Ammon's horn (tissue), 1 donor: ENCODE measurements at regions not wholly inside any gene's neighbourhood (a gene's known extent, or its start where the extent isn't known, plus 50 kb on each side); places are given as distances from the start of the nearest gene placed in this dataset.
"Not testable (repeated sequence)": the region's sequence is repeated elsewhere in the genome, so short reads cannot be mapped to it uniquely, and the experiment has no call there.

Experiments used
- DNase-seq: peaks from one replicate; pipeline ENCODE4 v3.0.0-alpha.2; 2016; ENCODE audit warnings: low spot score

- DNase-seq = no peak
Observed at GRCh38 chr9:106758911-106759310, 104.1 kb upstream of the ZNF462 start.

DNA sequence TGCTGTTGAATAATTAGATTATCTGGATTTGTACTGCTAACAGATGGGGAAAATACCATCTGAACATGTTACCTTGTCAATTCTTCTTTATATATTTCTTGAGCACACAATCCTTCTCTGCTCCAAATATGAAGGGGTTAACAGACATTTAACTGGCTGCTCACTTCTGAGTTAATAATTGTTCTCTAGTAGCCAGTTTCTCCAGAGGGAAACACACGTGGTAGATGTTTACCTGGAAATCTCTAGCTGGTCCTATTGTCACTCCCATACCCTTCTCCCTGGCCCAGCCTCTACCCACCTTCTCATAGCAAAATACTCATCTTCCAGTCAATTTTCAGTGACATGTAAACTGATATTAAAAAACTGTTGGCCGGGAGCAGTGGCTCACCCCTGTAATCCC is 101.5 kb upstream of the ZNF462 start:
- no peak for DNase-seq

DNA sequence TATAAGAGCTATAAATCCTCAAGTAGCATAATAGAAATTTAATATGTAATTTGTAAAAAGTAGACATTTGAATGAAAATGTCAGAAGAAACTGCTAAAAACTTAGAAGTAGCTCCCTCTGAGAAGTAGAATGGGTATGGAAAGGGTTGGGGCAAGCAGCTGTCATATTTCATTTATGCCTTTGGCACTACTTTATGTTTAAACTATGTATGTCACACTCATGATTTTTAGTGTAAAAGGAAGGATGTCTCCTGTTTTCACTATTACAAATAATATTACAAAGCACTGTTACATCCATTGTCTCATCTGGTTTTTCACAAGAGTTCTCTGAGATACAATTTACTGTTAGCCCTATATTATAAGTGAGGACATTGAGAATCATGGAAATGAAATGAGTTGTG is 96.3 kb upstream of the ZNF462 start:
- DNase-seq = no peak

GRCh38 chr9:106769331-106769730 is 93.6 kb upstream of the ZNF462 start:
- DNase-seq = no peak

DNA sequence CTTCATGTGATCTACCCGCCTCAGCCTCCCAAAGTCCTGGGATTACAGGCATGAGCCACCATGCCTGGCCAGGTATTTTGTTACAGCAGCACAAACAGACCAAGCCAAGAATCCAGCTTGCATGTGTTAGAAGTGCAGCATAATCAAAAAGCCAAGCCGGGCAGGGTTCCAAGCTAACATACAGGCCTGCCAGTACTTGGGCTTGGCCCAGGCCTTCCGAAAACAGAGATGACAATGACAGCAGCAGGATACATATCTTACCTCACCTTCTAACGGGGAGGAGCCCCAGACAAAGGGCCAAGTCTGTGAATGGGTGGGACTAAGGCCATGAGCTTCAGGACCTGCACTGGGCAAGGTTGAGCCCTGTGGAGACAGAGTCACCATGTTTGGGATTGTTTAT is 91.4 kb upstream of the ZNF462 start:
- DNase-seq = no peak

GRCh38 chr9:106772523-106773290 is 90.3 kb upstream of the ZNF462 start:
- no peak for DNase-seq

DNA sequence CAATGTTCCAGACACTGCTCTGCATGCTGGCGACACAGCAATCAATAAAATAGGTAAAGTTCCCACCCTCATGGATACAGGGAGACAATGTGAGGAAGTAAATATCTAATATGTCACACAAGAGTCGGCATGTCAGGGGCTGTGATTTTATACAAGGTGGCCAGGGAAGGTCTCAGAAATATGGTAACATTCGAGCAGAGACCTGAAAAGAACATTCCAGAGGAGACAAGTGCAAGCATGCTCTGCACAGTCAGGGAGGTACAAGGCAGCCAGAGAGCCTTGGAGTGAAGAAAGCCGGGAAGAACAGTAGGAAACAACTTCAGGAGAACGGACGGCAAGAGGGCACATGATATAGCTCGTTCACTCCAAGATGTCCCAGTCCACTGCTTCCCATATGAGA is 89.2 kb upstream of the ZNF462 start:
- DNase-seq = no peak

- DNase-seq = no peak
Observed at GRCh38 chr9:106775960-106776359, 87.0 kb upstream of the ZNF462 start.

DNA sequence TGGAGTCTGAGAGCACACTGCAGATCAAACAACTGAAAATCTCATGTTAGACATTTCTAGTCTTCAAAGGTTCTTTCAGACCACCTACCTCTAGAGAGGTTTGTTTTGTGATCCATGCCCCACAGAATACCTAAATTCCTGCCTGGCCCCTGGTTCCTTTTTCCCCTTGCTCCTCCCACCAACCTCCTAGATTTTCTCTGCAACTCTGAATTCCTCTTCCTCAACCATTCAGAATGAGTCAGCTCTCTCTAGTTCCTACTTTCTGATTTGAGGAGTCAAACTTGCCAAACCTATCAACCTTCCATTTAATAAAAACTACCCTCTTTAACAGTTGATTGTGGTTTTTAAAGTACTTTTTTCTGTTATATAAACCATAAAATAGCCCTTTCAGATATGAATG is 83.2 kb upstream of the ZNF462 start:
- no peak for DNase-seq

GRCh38 chr9:106783121-106783520 is 79.8 kb upstream of the ZNF462 start:
- DNase-seq = no peak

DNA sequence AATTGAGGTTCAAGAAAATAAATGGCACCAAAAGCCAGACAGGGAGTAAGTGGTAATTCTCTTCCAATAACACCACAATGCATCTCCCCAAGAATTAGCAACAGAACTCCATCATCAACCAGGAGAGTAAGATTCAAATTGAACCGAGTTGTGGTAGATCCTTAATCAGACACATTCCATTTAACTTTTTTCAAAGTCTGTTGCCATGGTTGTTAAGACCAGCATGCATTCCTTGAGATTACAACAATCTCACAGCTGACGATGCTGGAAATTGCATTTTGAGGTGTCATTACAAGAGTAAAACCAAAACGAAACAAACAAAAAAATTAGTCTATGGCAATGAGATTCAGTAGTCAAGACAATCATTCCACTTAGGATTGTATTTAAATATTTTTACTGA is 78.9 kb upstream of the ZNF462 start:
- no peak for DNase-seq

GRCh38 chr9:106785200-106785599 is 77.8 kb upstream of the ZNF462 start:
- DNase-seq = no peak

GRCh38 chr9:106788021-106788420 is 74.9 kb upstream of the ZNF462 start:
- not testable (repeated sequence) for DNase-seq

- no peak for DNase-seq
Observed at GRCh38 chr9:106795031-106795430, 67.9 kb upstream of the ZNF462 start.

- DNase-seq = no peak
Observed at GRCh38 chr9:106796771-106797170, 66.2 kb upstream of the ZNF462 start.

GRCh38 chr9:106797299-106797698 is 65.7 kb upstream of the ZNF462 start:
- no peak for DNase-seq

DNA sequence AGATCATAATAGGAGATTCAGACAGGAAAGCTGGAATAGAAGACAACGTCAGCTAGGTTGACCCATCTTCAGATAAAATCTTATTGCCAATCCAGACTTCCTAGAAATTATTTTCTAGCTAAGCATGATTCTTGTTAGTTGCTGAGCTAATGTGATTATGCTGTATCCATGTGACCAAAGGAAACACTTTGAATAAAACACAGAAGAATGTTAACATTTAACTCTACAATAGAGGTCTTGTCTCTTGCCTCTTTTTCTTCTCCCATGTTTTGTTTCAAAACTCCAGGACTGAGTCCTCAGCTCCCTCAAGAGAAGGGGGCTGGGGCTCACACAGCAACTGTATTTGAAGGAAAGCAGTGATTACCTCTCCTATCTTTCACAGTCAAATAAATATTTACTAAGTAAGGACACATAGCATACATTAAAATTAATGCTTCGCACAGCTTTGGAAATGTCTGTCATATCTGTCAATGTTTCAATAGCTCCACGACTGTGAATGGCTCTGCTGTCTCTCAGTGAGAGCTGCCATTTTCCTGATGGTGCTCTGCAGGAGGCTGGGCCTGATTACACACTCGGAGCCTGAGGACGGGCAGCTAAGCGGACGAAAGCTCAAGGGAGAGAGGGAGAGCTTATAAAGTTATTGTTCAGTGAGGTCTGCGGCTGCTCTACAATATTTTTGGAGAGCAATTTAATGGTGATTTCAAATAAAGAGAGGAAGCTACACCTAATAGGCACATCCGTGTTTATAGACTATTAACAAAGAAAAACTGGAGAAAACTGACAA is 64.8 kb upstream of the ZNF462 start:
- no peak for DNase-seq

DNA sequence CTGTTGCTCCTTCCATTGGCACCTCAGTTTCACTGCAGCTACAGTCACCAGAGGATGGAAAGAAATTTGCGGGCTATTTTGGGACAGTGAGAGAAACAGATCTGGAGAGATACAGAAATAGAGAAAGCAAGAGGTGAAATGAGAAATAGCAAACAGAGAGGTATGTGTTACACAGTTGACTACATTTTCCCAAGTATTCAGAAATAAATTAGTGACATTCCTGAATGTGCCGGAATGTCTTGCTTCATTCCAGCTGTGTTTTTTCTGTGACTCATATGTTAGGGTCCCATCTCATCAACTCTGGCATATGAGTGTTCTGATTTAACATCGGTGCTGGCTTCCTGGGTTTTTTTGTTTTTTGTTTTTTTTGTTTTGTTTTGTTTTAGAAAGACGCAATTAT is 63.8 kb upstream of the ZNF462 start:
- DNase-seq = no peak

- no peak for DNase-seq
Observed at GRCh38 chr9:106800701-106801270, 62.2 kb upstream of the ZNF462 start.

DNA sequence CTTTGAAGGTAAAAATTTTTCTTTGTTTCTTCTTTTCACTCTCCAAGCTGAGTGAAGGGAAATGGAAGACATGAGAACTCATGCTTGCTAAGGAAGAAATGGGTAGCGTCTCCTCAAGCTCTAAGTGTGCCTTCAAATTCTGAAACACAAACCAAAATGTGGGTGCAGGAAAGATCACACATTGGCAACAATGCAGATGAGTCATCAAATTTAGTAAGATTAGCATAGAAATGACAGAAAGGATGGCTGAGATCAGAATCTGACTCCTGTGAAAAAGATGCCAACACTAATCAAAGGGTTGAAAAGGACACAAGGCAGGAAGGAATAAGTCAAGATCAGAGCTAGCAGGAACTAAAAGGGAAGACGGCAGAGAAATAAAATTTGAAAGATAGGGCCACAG is 61.1 kb upstream of the ZNF462 start:
- DNase-seq = no peak
